Jurkat, Clone E6-1 (cell line): ENCODE measurements at regions not wholly inside any gene's neighbourhood (a gene's known extent, or its start where the extent isn't known, plus 50 kb on each side); places are given as distances from the start of the nearest gene placed in this dataset.
"Not testable (repeated sequence)": the region's sequence is repeated elsewhere in the genome, so short reads cannot be mapped to it uniquely, and the experiment has no call there.

ENCODE experiments used
- DNase-seq: peaks from one replicate; pipeline ENCODE4 v3.0.0-alpha.2; 2011; ENCODE audit warnings: low read depth, low spot score
- H3K4me3 ChIP-seq: 2 replicates; pipeline ENCODE4 v1.5.1; 2011; ENCODE audit warnings: mild to moderate bottlenecking, low read length, control low read depth, moderate library complexity

GRCh38 chr3:17905996-17906395 lies 163.6 kb upstream of the TBC1D5 start:
- H3K4me3 ChIP-seq, result no peak overlapping the region
- peak; percentile 99 for DNase-seq

GRCh38 chr3:17901893-17902292 lies 159.5 kb upstream of the TBC1D5 start:
- no peak overlapping the region for H3K4me3 ChIP-seq
- DNase-seq, result peak; percentile 75

- no peak overlapping the region for H3K4me3 ChIP-seq
- DNase-seq, result peak; percentile 95
Observed at GRCh38 chr3:17894434-17895060, 152.1 kb upstream of the TBC1D5 start.

DNA sequence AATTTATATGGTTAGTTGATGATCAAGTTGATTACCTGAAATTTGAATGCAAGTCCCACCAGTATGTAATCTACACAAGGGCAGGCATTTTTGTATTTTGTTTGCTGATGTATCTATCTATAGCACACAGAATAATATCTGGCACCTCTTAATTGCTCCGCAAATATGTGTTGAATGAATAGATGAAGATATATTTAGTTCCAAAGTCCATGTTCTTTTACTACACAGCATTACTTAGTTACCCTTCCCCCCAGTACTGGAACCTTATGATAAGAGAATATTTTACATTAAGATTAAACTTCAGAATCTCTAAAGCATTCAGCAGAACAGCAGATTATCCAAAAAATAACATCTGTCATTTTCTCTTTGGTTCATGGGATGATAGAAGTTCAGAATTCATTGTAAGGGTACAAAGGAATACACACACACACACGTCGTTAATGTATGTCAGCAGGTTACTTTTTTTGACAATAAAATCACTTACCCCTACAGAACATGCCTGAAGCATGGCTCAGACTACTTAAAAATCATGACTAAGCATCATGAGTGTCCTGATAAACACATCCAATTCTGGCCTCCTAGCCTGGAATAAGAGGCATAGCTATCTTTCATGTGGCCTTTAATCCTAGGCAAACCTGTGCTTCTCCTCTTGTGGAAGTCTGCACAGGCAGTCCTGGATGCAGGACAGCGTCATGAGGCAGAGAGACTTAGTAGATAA lies 148.9 kb upstream of the TBC1D5 start:
- no peak overlapping the region for H3K4me3 ChIP-seq
- DNase-seq, result no peak

DNA sequence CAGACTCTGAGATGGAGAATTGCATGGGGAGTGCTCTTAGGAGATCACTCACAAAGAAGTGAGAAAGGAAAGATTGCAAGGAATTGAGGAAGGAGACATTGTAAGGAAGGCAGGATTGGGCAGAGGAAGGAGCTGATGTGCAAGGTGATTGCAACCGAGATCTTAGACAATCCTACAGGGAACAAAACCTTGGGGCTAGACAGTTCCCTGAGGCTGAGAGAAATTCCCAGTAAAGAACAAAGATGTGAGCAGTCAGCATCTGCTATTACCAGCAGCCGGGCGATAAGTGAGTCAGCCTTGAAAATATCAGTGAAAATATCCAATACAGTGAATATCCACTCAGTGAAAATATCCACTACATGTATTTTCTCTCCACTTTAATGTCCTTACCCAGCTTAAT lies 143.6 kb upstream of the TBC1D5 start:
- no peak overlapping the region for H3K4me3 ChIP-seq
- no peak for DNase-seq

DNA sequence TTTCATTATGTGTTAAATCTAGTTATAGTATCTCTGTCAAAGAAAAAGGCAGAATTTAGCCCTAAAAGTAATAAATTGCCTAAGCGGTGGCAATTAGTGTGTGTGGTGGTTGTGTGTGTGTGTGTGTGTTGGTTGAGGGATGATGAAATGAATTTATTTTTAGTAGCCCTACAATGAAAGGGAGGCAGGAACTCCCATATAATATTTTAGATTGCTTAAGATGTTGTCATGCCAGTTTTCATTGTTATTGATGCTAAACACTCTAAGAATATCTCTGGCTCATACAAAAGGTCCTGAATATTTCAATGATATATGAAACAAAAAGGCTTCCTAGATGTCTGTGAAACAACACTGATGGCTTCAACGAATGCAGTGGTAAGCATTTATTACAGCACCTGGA lies 140.6 kb upstream of the TBC1D5 start:
- DNase-seq, result no peak

GRCh38 chr3:17877299-17877698 lies 134.9 kb upstream of the TBC1D5 start:
- no peak overlapping the region for H3K4me3 ChIP-seq
- no peak for DNase-seq

More for the DNA sequence above, 140.6 kb upstream of the TBC1D5 start:
- H3K4me3 ChIP-seq, result no peak overlapping the region

GRCh38 chr3:17874636-17875035 lies 132.2 kb upstream of the TBC1D5 start:
- DNase-seq, result no peak
- no peak overlapping the region for H3K4me3 ChIP-seq

- H3K4me3 ChIP-seq, result no peak overlapping the region
- no peak for DNase-seq
Observed at GRCh38 chr3:17872457-17872856, 130.0 kb upstream of the TBC1D5 start.

- no peak for DNase-seq
Observed at GRCh38 chr3:17865631-17866030, 123.2 kb upstream of the TBC1D5 start.

GRCh38 chr3:17861476-17861875 lies 119.0 kb upstream of the TBC1D5 start:
- no peak for DNase-seq

More at GRCh38 chr3:17865631-17866030, 123.2 kb upstream of the TBC1D5 start:
- no peak overlapping the region for H3K4me3 ChIP-seq

GRCh38 chr3:17860840-17861471 lies 118.5 kb upstream of the TBC1D5 start:
- not testable (repeated sequence) for DNase-seq

More at GRCh38 chr3:17861476-17861875, 119.0 kb upstream of the TBC1D5 start:
- no peak overlapping the region for H3K4me3 ChIP-seq

DNA sequence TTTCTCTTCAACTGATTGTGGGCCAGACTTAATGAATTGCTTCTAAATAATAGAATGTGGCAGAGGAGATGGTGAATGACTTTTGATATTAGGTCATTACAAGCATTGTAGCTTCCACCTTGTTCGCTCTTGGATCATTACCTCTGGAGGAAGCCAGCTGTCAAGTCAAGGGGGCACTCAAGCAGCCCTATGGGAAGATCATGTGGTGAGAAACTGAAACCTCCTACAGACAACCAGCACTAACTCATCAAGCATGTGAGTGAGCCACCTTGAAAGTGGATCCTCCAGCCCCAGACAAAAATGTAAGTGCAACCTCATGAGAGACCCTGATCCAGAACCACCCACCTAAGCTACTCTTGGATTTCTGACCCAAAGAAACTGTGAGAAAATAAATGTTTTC lies 109.8 kb upstream of the TBC1D5 start:
- no peak overlapping the region for H3K4me3 ChIP-seq
- DNase-seq, result peak; percentile 25

More at GRCh38 chr3:17860840-17861471, 118.5 kb upstream of the TBC1D5 start:
- H3K4me3 ChIP-seq, result not testable (repeated sequence)

- no peak overlapping the region for H3K4me3 ChIP-seq
Observed at GRCh38 chr3:17850448-17850847, 108.0 kb upstream of the TBC1D5 start.

DNA sequence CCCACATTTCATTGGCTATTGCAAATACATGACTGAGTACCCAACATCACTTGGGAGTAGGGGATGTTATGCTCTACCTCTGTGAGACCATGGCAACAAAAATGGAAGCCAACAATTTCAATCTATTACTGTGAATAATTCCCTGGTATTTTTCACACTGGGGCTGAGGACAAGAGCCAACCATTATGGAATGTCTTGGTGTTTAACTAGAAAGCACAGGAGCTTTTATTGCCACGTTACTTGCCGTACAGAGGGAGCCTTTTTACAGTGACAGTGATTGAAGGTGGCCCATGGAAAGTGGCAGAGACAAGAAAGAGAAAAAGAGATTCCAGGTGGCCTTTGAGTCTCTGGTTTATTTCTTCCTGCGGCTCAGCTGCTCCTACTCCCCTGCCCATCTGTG lies 105.7 kb upstream of the TBC1D5 start:
- DNase-seq, result no peak

More at GRCh38 chr3:17850448-17850847, 108.0 kb upstream of the TBC1D5 start:
- DNase-seq, result no peak

GRCh38 chr3:17847156-17847555 lies 104.7 kb upstream of the TBC1D5 start:
- no peak overlapping the region for H3K4me3 ChIP-seq
- no peak for DNase-seq

More for the DNA sequence above, 105.7 kb upstream of the TBC1D5 start:
- no peak overlapping the region for H3K4me3 ChIP-seq

DNA sequence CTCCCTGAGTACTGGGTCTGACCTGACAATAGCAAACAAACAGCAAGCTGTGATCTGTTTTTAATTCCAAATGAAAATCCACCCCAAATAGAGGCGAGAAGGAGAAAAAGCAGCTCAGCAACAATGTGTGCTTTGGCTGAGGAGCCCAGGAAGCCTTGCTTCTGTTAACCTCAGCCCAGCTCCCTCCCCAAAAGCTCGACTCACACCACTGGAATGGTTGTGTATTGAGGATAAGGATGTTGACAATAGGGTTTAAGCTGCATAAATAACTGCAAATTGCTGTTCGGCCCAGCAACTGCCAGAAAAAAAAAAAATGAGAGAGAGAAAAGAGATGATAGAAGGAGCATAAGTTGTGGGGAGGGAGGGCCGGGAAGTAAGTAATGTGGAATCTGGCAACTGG lies 104.0 kb upstream of the TBC1D5 start:
- no peak for DNase-seq
- no peak overlapping the region for H3K4me3 ChIP-seq

GRCh38 chr3:17845026-17845812 lies 102.8 kb upstream of the TBC1D5 start:
- no peak for DNase-seq
- H3K4me3 ChIP-seq, result no peak overlapping the region

DNA sequence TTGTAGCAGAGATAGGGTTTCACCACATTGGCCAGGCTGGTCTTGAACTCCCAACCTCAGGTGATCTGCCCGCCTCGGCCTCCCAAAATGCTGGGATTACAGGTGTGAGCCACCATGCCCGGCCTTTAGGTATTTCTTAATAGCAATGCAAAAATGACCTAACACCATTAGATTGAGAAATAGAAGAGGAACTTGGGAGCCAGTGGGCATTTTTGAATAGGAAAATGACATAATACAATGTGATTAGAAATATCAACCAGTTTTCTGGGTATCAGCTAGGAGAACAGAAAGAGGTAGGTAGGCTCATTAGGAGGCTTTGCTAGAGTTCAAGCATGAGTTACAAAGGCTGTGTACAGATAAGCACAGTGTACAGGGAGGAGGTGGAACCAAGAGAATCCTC lies 101.8 kb upstream of the TBC1D5 start:
- DNase-seq, result no peak
- no peak overlapping the region for H3K4me3 ChIP-seq
